ENCODE measurements at regions not wholly inside any gene's neighbourhood (a gene's known extent, or its start where the extent isn't known, plus 50 kb on each side); places are given as distances from the start of the nearest gene placed in this dataset.
"Not testable (repeated sequence)": the region's sequence is repeated elsewhere in the genome, so short reads cannot be mapped to it uniquely, and the experiment has no call there.

- TF ChIP-seq POLR2AphosphoS5 (IDR thresholded peaks at IDR 0.05; ENCODE audit: borderline replicate concordance, low read depth, low read length) = no peak
- no peak for TF ChIP-seq FOXP2 (optimal IDR thresholded peaks at IDR 0.05; ENCODE audit: control extremely low read depth, extremely low read length, insufficient read depth)
- TF ChIP-seq EZH2 (IDR thresholded peaks at IDR 0.05) = no peak
- no peak overlapping the region for H3K4me3 ChIP-seq
- H3K9me3 ChIP-seq (ENCODE audit: low read depth, low read length) = no peaks in the 10 kb centered on the region
- no peak overlapping the region for H3K9ac ChIP-seq (ENCODE audit: insufficient read length)
- H3K36me3 ChIP-seq (ENCODE audit: insufficient read depth, low read length) = no peaks in the 10 kb centered on the region
- no peak for DNase-seq (ENCODE audit: low read depth, low spot score)
- no peak overlapping the region for H3K27ac ChIP-seq
These were observed 867.3 kb downstream of the PLA2G4A start for GRCh38 chr1:187696073-187696472.

DNA sequence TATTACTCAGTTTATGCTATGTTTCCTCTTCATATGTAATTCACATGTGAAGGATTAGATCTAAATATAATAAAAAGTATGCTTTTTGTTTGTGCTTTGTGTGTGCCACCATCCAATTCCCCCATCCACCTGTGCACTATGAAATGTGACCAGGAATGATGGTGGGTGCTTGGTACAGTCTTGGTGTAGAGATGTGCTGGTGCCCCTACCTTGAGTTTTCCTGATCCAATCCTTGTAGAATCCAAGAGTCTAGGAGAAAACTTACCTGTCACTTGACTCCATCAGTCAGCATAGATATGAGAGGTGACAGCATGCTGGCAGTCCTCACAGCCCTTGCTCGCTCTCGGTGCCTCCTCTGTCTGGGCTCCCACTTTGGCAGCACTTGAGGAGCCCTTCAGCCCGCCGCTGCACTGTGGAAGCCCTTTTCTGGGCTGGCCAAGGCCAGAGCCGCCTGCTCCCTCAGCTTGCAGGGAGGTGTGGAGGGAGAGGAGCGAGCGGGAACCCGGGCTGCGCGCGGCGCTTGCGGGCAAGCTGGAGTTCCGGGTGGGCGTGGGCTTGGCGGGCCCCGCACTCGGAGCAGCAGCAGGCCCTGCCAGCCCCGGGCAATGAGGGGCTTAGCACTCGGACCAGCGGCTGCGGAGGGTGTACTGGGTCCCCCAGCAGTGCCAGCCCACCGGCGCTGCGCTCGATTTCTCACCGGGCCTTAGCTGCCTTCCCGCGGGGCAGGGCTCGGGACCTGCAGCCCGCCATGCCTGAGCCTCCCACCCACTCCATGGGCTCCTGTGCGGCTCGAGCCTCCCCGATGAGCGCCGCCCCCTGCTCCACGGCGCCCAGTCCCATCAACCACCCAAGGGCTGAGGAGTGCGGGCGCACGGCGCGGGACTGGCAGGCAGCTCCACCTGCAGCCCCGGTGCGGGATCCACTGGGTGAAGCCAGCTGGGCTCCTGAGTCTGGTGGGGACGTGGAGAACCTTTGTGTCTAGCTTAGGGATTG is 874.7 kb downstream of the PLA2G4A start:
- not testable (repeated sequence) for H3K9me3 ChIP-seq (ENCODE audit: low read depth, low read length); H3K36me3 ChIP-seq (ENCODE audit: insufficient read depth, low read length); DNase-seq (ENCODE audit: low read depth, low spot score); H3K9ac ChIP-seq (ENCODE audit: insufficient read length); H3K4me3 ChIP-seq; H3K27ac ChIP-seq

GRCh38 chr1:187714470-187714869 is 885.7 kb downstream of the PLA2G4A start:
- TF ChIP-seq FOXP2 (optimal IDR thresholded peaks at IDR 0.05; ENCODE audit: control extremely low read depth, extremely low read length, insufficient read depth) = no peak
- TF ChIP-seq EZH2 (IDR thresholded peaks at IDR 0.05) = no peak
- no peak for TF ChIP-seq POLR2AphosphoS5 (IDR thresholded peaks at IDR 0.05; ENCODE audit: borderline replicate concordance, low read depth, low read length)
- no peak overlapping the region for H3K4me3 ChIP-seq
- no peaks in the 10 kb centered on the region for H3K36me3 ChIP-seq (ENCODE audit: insufficient read depth, low read length)

GRCh38 chr1:187715483-187715882 is 886.7 kb downstream of the PLA2G4A start:
- Histone ChIP-seq H3K4me3 (no peak overlapping the region), H3K9me3 (ENCODE audit: low read depth, low read length) (no peaks in the 10 kb centered on the region), H3K36me3 (ENCODE audit: insufficient read depth, low read length) (no peaks in the 10 kb centered on the region), H3K9ac (ENCODE audit: insufficient read length) (no peak overlapping the region), H3K27ac (no peak overlapping the region)
- TF ChIP-seq EZH2 (IDR thresholded peaks at IDR 0.05) = no peak
- TF ChIP-seq FOXP2 (optimal IDR thresholded peaks at IDR 0.05; ENCODE audit: control extremely low read depth, extremely low read length, insufficient read depth) = no peak
- TF ChIP-seq POLR2AphosphoS5 (IDR thresholded peaks at IDR 0.05; ENCODE audit: borderline replicate concordance, low read depth, low read length) = no peak
- DNase-seq (ENCODE audit: low read depth, low spot score) = no peak

More at GRCh38 chr1:187714470-187714869, 885.7 kb downstream of the PLA2G4A start:
- no peak for DNase-seq (ENCODE audit: low read depth, low spot score)
- Histone ChIP-seq H3K27ac (no peak overlapping the region), H3K9me3 (ENCODE audit: low read depth, low read length) (no peaks in the 10 kb centered on the region), H3K9ac (ENCODE audit: insufficient read length) (no peak overlapping the region)

DNA sequence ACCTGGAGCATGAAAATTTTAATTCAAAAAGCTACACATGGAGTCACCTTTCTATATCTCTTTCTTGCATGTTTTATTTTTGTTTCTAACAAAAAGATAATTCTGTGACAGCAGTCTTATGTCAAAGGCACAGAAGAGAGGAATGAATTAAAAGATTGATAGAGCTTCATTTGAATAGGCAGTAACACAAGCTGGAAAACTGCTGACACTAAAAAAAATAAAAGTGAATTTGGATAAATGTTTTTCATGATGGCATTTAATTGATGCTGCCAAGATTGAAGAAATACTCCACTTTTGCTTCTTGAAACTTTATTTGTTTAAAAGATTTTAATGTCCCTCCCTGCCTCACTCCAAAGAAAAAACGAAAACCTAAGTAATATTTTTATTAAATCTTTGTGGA is 887.4 kb downstream of the PLA2G4A start:
- DNase-seq (ENCODE audit: low read depth, low spot score) = no peak
- H3K4me3 ChIP-seq = no peak overlapping the region
- TF ChIP-seq EZH2 (IDR thresholded peaks at IDR 0.05) = no peak
- no peak for TF ChIP-seq POLR2AphosphoS5 (IDR thresholded peaks at IDR 0.05; ENCODE audit: borderline replicate concordance, low read depth, low read length)
- no peak for TF ChIP-seq FOXP2 (optimal IDR thresholded peaks at IDR 0.05; ENCODE audit: control extremely low read depth, extremely low read length, insufficient read depth)
- no peak overlapping the region for H3K9ac ChIP-seq (ENCODE audit: insufficient read length)
- H3K27ac ChIP-seq = no peak overlapping the region
- H3K36me3 ChIP-seq (ENCODE audit: insufficient read depth, low read length) = no peaks in the 10 kb centered on the region
- H3K9me3 ChIP-seq (ENCODE audit: low read depth, low read length) = no peaks in the 10 kb centered on the region

DNA sequence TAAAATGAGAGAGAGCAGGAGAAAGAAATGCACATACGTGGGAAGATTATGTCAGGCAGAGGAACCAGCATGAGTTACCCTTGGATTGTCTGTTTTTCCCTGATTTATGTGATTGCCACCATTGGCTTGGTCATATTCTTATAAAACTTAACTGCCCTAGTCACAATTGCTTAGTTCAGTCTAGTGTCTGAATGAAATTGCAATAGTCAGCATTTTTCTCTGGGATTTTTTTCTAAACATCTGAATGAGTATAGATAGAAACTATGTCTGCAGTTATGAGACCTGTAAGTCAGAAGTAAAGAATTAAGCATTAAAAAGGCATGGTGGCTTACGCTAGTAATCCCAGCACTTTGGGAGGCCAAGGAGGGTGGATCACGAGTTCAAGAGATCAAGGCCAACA is 889.8 kb downstream of the PLA2G4A start:
- Histone ChIP-seq H3K27ac (no peak overlapping the region), H3K9ac (ENCODE audit: insufficient read length) (no peak overlapping the region), H3K4me3 (no peak overlapping the region), H3K36me3 (ENCODE audit: insufficient read depth, low read length) (no peaks in the 10 kb centered on the region), H3K9me3 (ENCODE audit: low read depth, low read length) (no peaks in the 10 kb centered on the region)
- TF ChIP-seq POLR2AphosphoS5 (IDR thresholded peaks at IDR 0.05; ENCODE audit: borderline replicate concordance, low read depth, low read length) (no peak), FOXP2 (optimal IDR thresholded peaks at IDR 0.05; ENCODE audit: control extremely low read depth, extremely low read length, insufficient read depth) (no peak), EZH2 (IDR thresholded peaks at IDR 0.05) (no peak)
- no peak for DNase-seq (ENCODE audit: low read depth, low spot score)

- H3K9me3 ChIP-seq (ENCODE audit: low read depth, low read length) = no peaks in the 10 kb centered on the region
- no peak for DNase-seq (ENCODE audit: low read depth, low spot score)
- no peak overlapping the region for H3K27ac ChIP-seq
- H3K4me3 ChIP-seq = no peak overlapping the region
- H3K9ac ChIP-seq (ENCODE audit: insufficient read length) = no peak overlapping the region
- no peaks in the 10 kb centered on the region for H3K36me3 ChIP-seq (ENCODE audit: insufficient read depth, low read length)
- TF ChIP-seq EZH2 (IDR thresholded peaks at IDR 0.05) (no peak), FOXP2 (optimal IDR thresholded peaks at IDR 0.05; ENCODE audit: control extremely low read depth, extremely low read length, insufficient read depth) (no peak), POLR2AphosphoS5 (IDR thresholded peaks at IDR 0.05; ENCODE audit: borderline replicate concordance, low read depth, low read length) (no peak)
These were observed 892.5 kb downstream of the PLA2G4A start for GRCh38 chr1:187721216-187721615.

DNA sequence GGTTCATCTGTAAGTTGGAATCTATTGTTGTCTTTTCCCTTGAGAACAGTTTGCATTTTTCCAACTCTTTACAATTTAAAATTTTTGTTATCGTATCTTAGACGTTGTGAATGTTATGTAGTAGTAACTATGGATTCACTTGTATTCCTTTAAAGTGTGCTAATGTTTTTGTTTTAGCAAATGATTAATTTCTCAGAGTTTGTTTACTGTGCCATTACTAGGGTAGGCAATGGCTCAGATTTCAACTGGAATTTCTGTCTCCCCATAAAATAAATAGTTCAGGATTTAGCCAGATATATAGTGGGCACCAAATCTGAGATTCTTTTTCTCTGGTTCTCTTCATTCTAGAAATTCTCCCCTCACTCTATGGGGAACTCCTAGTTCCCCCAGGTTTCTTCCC is 896.5 kb downstream of the PLA2G4A start:
- Histone ChIP-seq H3K9me3 (ENCODE audit: low read depth, low read length) (no peaks in the 10 kb centered on the region; the same call in 1 of the 2 replicates), H3K9ac (ENCODE audit: insufficient read length) (no peak overlapping the region), H3K27ac (no peak overlapping the region), H3K4me3 (no peak overlapping the region), H3K36me3 (ENCODE audit: insufficient read depth, low read length) (no peaks in the 10 kb centered on the region)
- DNase-seq (ENCODE audit: low read depth, low spot score) = no peak
- TF ChIP-seq POLR2AphosphoS5 (IDR thresholded peaks at IDR 0.05; ENCODE audit: borderline replicate concordance, low read depth, low read length) = no peak
- no peak for TF ChIP-seq FOXP2 (optimal IDR thresholded peaks at IDR 0.05; ENCODE audit: control extremely low read depth, extremely low read length, insufficient read depth)
- no peak for TF ChIP-seq EZH2 (IDR thresholded peaks at IDR 0.05)

All from SK-N-MC (cell line).